Peyer's patch (tissue), 4 donors: ENCODE measurements at regions not wholly inside any gene's neighbourhood (a gene's known extent, or its start where the extent isn't known, plus 50 kb on each side); places are given as distances from the start of the nearest gene placed in this dataset.

ENCODE experiments used
- POLR2A ChIP-seq, 2 donors: fragments of 450-650 bp; IDR thresholded peaks; one replicate each; pipeline ENCODE4 v1.5.1; 2017; ENCODE audit warnings: antibody characterized with exemption in 2 of 2, mild to moderate bottlenecking in 2 of 2, moderate library complexity in 2 of 2
- TF ChIP-seq, protein P1 (sequence below), 6 experiments: fragments of 450-650 bp in 4 of 6; fragments of 200-600 bp in 2 of 6; sonication (generic) in 1 of 6; IDR thresholded peaks; one replicate each; pipeline ENCODE4 v1.5.1; 2017 to 2019; ENCODE audit warnings: antibody characterized with exemption in 6 of 6, mild to moderate bottlenecking in 3 of 6, moderate library complexity in 1 of 6

DNA sequence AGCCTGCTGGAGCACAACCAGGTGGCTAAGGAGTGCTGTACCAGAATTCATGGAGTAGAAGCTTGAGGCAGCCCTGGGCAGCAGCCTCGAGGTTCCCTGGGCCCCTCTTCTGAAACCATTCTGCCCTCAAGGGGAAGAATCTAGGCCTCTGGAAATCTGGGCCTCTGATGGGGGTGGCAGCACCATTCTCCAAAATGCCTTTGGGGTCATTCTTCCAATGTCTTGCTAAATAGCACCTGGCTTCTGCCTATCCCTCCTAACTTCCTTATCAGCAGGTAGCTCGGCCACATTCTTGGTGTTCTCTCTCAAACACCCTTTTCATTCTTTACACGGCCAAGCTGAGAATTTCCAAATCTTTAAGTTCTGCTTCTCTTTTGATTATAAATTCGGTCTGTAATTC is 473.6 kb downstream of the BCOR start:
- TF ChIP-seq, protein P1, sequence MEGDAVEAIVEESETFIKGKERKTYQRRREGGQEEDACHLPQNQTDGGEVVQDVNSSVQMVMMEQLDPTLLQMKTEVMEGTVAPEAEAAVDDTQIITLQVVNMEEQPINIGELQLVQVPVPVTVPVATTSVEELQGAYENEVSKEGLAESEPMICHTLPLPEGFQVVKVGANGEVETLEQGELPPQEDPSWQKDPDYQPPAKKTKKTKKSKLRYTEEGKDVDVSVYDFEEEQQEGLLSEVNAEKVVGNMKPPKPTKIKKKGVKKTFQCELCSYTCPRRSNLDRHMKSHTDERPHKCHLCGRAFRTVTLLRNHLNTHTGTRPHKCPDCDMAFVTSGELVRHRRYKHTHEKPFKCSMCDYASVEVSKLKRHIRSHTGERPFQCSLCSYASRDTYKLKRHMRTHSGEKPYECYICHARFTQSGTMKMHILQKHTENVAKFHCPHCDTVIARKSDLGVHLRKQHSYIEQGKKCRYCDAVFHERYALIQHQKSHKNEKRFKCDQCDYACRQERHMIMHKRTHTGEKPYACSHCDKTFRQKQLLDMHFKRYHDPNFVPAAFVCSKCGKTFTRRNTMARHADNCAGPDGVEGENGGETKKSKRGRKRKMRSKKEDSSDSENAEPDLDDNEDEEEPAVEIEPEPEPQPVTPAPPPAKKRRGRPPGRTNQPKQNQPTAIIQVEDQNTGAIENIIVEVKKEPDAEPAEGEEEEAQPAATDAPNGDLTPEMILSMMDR (IDR thresholded peaks at IDR 0.05): no peak
- TF ChIP-seq POLR2A (IDR thresholded peaks at IDR 0.05): no peak
